ENCODE measurements at regions not wholly inside any gene's neighbourhood (a gene's known extent, or its start where the extent isn't known, plus 50 kb on each side); places are given as distances from the start of the nearest gene placed in this dataset.

- Histone ChIP-seq H4K20me1 (ENCODE audit: insufficient read depth, low read length) (no peaks in the 10 kb centered on the region), H3K4me3 (ENCODE audit: insufficient read depth, low read length) (no peak overlapping the region), H3K9me3 (ENCODE audit: low read depth, low read length) (no peaks in the 10 kb centered on the region), H3K4me2 (ENCODE audit: insufficient read depth, low read length) (no peak overlapping the region), H3K27ac (ENCODE audit: low read depth, low read length) (no peak overlapping the region), H3K79me2 (ENCODE audit: insufficient read depth, low read length) (no peaks in the 10 kb centered on the region), H3K36me3 (ENCODE audit: insufficient read depth, low read length) (no peaks in the 10 kb centered on the region), H2AFZ (ENCODE audit: low read length) (no peak overlapping the region), H3K4me1 (ENCODE audit: insufficient read depth, low read length) (no peaks in the 10 kb centered on the region), H3K27me3 (ENCODE audit: insufficient read depth, low read length) (no peaks in the 10 kb centered on the region)
- no peak for DNase-seq (ENCODE audit: insufficient read length, low spot score, missing footprints)
- TF ChIP-seq CTCF (IDR thresholded peaks at IDR 0.05; ENCODE audit: extremely low read depth, low read depth, low read length): no peak
These were observed 506.3 kb downstream of the TYW1 start for GRCh38 chr7:67502929-67503328.

- Histone ChIP-seq H3K79me2 (ENCODE audit: insufficient read depth, low read length) (no peaks in the 10 kb centered on the region), H3K27me3 (ENCODE audit: insufficient read depth, low read length) (no peaks in the 10 kb centered on the region), H3K9me3 (ENCODE audit: low read depth, low read length) (no peaks in the 10 kb centered on the region), H3K4me2 (ENCODE audit: insufficient read depth, low read length) (no peak overlapping the region), H3K36me3 (ENCODE audit: insufficient read depth, low read length) (no peaks in the 10 kb centered on the region), H4K20me1 (ENCODE audit: insufficient read depth, low read length) (no peaks in the 10 kb centered on the region), H3K4me1 (ENCODE audit: insufficient read depth, low read length) (no peaks in the 10 kb centered on the region), H3K4me3 (ENCODE audit: insufficient read depth, low read length) (no peak overlapping the region), H2AFZ (ENCODE audit: low read length) (no peak overlapping the region), H3K27ac (ENCODE audit: low read depth, low read length) (no peak overlapping the region)
- no peak for DNase-seq (ENCODE audit: insufficient read length, low spot score, missing footprints)
- TF ChIP-seq CTCF (IDR thresholded peaks at IDR 0.05; ENCODE audit: extremely low read depth, low read depth, low read length): no peak
These were observed 508.8 kb downstream of the TYW1 start for GRCh38 chr7:67505449-67505848.

GRCh38 chr7:67512481-67512880, 515.8 kb downstream of the TYW1 start:
- no peaks in the 10 kb centered on the region for H3K27me3 ChIP-seq (ENCODE audit: insufficient read depth, low read length)

GRCh38 chr7:67518580-67518979, 521.9 kb downstream of the TYW1 start:
- no peaks in the 10 kb centered on the region for H3K9me3 ChIP-seq (ENCODE audit: low read depth, low read length)
- H2AFZ ChIP-seq (ENCODE audit: low read length): no peak overlapping the region
- no peak for TF ChIP-seq CTCF (IDR thresholded peaks at IDR 0.05; ENCODE audit: extremely low read depth, low read depth, low read length)
- H3K4me1 ChIP-seq (ENCODE audit: insufficient read depth, low read length): no peaks in the 10 kb centered on the region
- no peaks in the 10 kb centered on the region for H4K20me1 ChIP-seq (ENCODE audit: insufficient read depth, low read length)
- no peaks in the 10 kb centered on the region for H3K36me3 ChIP-seq (ENCODE audit: insufficient read depth, low read length)
- no peaks in the 10 kb centered on the region for H3K27me3 ChIP-seq (ENCODE audit: insufficient read depth, low read length)
- H3K79me2 ChIP-seq (ENCODE audit: insufficient read depth, low read length): no peaks in the 10 kb centered on the region
- no peak for DNase-seq (ENCODE audit: insufficient read length, low spot score, missing footprints)
- H3K27ac ChIP-seq (ENCODE audit: low read depth, low read length): no peak overlapping the region
- H3K4me3 ChIP-seq (ENCODE audit: insufficient read depth, low read length): no peak overlapping the region
- no peak overlapping the region for H3K4me2 ChIP-seq (ENCODE audit: insufficient read depth, low read length)

More at GRCh38 chr7:67512481-67512880, 515.8 kb downstream of the TYW1 start:
- no peak for TF ChIP-seq CTCF (IDR thresholded peaks at IDR 0.05; ENCODE audit: extremely low read depth, low read depth, low read length)
- no peak overlapping the region for H3K27ac ChIP-seq (ENCODE audit: low read depth, low read length)
- H3K4me2 ChIP-seq (ENCODE audit: insufficient read depth, low read length): no peak overlapping the region
- no peaks in the 10 kb centered on the region for H4K20me1 ChIP-seq (ENCODE audit: insufficient read depth, low read length)
- DNase-seq (ENCODE audit: insufficient read length, low spot score, missing footprints): no peak
- no peaks in the 10 kb centered on the region for H3K9me3 ChIP-seq (ENCODE audit: low read depth, low read length)
- no peak overlapping the region for H3K4me3 ChIP-seq (ENCODE audit: insufficient read depth, low read length)
- no peaks in the 10 kb centered on the region for H3K79me2 ChIP-seq (ENCODE audit: insufficient read depth, low read length)
- H3K4me1 ChIP-seq (ENCODE audit: insufficient read depth, low read length): no peaks in the 10 kb centered on the region
- H3K36me3 ChIP-seq (ENCODE audit: insufficient read depth, low read length): no peaks in the 10 kb centered on the region
- no peak overlapping the region for H2AFZ ChIP-seq (ENCODE audit: low read length)

Data from osteoblast (primary cell).